ENCODE measurements at regions not wholly inside any gene's neighbourhood (a gene's known extent, or its start where the extent isn't known, plus 50 kb on each side); places are given as distances from the start of the nearest gene placed in this dataset.

DNA sequence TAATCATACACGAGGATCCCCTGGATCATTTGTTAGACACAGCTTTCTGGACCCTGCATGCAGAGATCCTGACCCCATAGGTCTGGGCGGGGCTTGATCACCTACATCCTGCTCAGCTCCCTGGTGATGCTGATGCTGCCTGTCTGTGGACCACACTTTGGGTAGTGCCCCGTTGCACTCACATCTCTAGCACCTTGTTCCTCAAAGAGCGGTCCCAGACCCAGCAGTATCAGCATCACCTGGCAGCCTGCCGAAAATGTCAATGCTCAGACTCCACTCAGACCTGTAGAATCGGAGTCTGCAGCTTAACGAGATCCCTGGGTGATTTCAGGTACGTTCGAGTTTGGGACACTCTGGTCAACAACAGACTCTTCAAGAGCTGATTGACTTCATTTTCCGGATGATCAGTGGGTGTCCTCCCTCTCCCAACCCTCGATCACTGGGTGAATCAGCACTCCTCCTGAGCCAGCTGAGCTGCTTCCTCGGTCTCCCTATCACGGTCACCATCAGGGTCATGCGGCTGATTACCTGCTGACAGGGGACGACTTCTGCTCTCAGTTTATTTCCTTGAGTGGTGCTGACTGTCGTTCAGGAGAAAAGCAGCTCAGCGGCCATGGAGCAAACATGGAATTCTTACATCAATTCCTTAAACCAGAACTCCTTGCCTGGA is 150.6 kb upstream of the RAB12 start:
- DNase-seq, result no peak

DNA sequence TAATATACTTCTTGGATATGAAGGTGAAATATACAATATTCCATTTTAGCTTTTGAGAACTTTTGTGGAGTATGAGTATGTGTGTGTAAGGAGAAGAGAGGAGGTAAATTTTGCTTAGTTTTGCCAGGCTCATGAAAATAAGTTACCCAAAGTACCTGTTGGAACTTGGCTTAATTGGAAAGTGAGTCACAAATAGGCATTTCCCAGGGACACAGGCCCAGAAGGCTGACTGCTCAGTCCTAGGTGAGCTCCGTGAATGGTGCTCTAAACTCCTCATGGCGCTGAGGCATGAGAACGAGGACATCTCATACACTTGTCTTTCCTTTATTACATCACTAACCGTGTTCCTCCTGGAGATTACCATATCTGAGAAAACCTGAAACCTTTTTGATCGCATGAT is 148.5 kb upstream of the RAB12 start:
- DNase-seq, result no peak

DNA sequence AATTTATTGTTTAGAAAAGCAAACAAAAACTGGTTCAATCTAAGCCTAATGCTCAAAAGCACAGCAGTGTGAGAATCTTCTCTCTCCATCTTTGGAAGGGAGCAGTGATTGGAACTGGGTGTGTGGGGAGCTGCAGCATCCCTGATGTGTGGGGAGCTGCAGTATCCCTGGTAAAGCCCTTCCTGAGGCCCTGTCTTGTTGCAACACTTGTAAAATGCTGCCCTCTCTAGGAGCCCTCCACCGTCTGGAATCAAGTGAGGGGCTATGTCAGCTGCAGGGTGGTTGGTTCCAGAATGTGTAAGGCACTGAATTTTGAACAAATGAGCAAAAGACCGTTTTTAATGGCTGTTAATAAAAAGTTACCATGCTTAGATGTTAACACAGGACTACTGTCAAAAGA is 147.7 kb upstream of the RAB12 start:
- no peak for DNase-seq

DNA sequence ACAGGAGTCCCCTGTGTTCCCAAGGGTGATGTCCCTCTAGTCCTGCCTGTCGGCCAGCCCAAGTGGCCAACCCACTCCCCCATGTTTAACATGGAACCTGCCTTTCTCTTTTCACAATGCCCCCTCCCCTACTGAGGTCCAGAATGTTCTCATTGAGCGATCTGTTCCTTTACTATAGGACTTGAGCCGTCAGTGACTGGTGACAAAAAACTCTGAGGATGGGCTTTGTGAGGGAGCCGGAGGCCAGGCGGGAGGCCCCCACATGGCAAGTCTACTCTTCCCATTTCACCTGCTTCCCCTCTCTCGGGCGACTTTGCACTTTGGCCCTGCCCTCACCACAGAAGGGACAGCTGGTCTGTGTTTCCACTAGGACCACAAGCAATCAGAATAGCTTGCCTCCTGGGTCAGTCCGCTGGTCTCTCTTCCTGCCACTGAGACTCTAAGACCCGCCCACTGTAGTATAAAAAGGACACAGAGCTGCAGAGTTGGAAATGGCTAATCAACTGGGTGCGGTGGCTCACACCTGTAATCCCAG is 146.5 kb upstream of the RAB12 start:
- no peak for DNase-seq

DNA sequence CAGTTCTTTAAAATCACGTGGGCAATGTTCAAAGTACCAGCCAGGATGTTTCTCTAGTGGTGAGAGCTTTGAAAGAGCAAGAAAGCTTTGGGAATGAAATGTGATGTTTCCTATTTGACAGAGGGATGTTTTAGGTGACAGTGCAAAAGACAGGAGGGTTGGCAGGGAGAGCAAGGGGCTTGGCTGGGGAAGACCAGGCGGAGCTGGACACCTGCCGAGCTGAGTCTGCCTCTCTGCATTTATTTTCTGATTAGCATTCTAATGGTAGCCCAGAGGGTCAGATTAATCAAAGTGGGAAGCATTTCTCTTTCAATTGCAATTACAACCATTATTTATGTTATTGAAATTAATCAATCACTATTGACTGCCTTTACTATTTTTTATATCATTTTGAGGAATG is 145.4 kb upstream of the RAB12 start:
- no peak for DNase-seq

DNA sequence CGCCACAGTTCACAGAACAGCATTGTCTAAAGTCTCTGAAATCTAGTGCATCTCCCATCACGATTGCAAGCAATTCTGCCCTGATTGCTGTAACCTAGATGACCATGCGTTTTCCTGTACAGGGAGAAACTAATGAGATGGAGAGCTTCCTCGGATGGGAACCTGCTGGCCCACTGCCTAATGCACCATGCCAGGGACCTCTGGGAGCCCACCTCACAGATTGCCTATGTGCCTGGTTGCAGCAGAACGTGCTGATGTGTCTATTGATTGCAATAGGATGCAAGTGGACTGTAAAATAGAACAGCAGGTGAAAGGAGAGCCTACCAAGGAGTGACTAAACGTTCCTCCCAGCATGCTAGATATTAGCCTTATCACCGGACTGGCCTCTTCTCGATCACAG is 141.0 kb upstream of the RAB12 start:
- DNase-seq, result no peak

DNA sequence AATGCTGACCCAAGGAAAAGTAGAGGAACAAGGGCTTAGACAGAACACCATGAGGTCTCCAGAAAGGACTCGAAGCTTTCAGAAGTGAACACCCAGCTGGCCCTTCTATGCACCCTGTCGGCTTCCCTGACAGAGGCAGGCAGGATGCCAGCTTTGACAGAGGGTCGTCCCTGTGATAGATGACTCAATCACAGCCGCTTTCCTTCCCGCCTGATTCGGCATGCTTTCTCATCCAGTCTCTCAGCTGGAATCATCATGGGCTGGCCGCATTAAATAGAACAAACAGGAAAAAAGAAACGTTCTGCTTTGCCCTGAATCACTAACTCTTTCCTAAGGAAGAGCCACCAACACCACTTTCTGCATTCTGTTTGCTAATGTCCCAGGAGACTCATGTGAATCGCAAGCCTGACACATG is 140.3 kb upstream of the RAB12 start:
- DNase-seq, result no peak

DNA sequence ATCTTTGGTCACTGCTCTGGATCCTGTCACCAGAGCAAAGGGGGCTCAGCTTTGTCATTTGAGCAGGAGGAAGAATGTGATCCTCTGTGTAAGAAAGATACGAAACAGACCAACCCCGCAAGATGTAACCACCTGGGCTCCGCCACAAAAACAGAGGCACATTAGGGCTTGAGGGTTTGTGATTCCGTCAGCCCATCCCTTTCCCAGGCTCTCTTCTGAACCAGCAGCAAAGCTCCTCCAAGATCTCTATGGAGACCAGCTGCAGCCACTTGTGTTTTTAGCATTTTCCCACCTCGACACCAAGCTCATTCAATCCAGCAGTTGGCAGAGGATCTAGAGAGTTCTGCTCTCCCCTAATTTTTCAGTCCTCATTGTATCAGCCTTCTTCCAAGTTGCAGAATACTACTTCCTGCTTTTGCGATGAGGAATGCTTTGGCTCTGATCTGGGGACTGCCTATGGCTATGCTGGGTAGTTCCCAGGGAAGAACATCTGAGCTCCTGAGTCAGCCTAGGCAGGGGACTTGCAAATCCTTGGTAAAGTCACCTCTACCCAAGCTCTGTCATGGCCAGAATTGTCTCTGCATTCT is 139.6 kb upstream of the RAB12 start:
- no peak for DNase-seq

DNA sequence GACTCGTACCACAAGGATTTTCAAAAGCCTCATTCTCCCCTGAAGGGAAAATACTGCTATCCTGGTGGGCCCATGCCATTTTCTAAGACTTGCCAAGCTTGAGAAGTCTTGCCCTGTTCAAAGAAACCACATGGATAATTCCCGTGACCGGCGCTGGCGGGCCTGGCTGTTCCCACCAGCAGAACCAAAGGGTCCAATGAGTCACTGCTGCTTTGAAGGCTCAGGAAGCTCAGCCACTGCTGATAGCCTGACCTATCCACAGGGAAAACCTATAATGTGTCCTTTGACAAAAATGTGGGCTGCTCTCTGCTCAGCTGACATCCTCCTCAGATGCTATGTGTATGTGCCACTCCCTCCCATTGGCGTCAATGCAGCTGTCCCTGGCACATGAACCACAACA is 137.9 kb upstream of the RAB12 start:
- no peak for DNase-seq

DNA sequence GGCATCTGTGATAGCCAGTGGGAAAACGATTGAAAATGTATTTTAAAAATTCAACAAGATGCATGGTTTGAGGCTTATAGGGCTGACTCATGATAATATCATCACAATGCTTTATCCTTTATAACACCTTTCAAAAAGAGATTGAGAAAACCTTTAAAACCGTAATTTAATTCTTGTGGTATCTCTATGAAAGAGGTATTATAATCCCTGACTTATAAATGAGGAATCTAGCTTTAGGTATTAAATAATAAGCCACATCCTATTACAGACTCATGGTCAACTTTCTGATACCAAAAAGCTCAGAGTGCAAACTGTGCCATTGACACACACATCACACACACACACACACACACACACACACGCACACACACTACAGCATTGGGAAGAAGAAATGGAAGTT is 134.6 kb upstream of the RAB12 start:
- DNase-seq, result no peak

DNA sequence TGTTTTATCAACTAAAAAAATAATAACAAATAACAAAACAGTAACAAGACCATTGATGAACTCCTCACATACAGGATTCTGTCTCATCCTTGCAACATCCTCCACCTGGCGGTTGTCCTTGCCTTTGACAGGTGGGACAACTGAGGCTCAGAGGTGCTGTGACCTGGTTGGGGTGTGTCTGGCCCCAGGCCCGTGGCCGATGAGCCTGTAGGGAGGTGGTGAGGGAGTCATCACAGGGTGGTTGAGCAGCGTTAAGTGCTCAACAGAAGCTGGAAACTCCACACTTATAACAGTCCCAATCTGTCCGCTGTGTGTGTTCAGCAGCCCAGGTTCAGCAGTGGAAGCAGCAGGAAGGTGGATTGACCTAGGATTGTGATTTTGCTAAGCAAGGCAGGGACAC is 131.6 kb upstream of the RAB12 start:
- DNase-seq, result no peak

DNA sequence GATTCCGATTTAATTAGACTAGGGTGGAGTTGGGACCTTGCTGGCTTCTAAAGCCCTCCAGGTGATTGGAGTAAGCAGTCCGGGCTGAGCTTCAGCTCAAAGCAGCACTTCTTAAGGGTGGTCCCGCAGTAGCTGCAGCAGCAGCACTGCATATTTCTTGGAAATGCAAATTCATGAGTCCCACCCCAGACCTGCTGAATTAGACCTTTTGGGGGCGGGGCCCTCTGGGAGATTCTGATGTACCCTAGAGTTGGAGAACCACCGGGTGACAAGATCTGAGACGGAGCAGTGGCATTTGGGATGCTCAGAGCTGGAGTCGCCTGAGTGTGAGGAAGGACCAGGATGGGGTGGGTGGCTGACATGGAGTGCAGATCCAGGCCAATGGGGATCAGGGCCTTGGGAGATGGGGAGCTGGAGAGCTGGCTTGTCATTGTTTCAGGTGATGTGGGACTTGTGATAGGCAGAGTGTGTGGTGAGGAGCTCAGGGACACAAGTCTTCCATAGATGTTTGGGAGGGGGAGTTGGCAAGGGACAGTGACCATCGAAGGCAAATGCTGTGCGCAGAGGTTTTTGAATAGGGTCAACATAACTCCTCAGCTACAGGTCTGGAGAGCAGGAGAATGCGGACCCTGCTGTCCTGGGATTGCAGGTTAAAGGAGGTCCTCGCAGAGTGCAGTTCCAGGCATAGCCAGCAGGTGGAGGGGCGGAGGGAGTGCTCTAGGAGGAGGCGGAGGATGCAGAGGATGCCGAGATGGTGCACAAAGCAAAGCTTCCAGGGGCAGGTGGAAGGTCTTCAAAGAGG is 130.9 kb upstream of the RAB12 start:
- DNase-seq, result peak; percentile 79

DNA sequence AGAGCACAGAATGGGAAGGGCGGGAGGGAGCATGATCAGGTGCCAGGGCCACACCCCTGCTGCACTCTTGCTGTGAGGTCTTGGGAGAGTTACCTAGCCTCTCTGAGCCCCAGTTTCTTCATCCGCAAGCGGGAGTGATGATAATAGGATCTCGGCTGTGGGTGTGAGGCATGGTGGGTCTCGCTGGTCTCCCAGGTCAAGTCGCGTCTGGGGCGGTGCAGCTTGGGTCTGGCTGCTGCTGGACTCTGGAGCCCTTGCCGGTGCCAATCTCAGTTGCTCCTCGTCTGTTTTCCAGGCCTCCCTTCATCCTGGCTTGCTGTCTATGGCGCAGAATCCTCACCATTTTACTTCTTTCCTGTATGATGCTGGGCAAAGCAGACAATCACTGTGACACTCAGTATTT is 130.3 kb upstream of the RAB12 start:
- DNase-seq, result no peak

DNA sequence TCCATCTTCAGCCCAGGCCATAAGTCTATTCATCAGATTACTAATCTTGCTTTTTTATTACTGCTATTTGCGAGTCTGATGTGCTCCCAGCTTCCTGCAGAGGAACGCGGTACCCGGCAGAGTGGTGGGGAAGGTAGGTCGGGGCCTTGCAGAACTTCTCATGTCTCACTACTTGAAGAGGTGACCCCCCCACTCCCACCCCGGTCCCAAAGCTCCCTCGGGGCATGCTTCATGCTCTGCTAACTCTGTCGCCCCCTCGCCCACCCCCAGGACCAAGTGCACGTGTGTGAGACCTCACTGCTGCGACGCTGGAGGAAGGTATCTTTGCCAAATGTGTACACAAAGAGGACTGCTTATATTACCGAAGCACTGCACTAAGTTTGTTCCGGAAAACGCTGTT is 129.4 kb upstream of the RAB12 start:
- no peak for DNase-seq

DNA sequence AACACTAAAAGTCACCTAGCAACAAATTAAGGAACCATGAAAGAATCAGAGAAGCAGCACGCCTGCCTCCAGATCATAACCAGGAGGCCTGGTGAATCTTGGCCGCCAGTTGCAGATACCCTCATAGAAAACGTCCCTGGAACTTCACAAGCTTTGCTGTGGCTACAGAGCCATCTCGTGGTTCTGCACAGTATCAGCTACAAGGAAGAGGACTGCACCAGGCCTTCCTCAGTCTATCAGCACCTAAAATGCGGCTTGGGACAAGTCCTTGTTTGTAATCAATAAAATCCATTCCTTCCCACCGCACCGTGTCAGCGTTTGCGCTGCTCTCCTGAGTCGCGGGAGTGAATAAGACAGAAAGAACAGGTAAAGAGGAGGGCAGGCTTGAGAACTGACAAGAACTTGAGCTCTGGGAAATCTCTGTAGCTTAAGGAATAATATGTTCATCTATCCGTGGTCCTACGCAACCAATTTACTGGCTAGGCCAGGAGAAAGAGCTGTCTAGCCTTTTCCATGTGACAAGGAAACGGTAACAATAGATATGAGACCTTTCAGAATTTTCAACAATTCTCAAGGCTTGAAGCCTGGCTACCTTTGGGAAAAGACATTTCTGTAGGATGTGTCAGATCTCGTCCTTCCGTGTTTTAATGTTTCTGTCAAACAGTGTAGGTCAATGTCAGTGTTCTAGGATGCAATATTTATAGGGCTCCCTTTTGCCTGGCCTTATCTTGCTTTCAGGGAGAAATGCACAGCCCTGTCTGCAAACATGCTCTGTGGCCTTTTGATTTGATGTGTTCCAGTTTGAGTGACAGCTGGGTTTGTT is 128.5 kb upstream of the RAB12 start:
- peak; percentile 55 for DNase-seq

DNA sequence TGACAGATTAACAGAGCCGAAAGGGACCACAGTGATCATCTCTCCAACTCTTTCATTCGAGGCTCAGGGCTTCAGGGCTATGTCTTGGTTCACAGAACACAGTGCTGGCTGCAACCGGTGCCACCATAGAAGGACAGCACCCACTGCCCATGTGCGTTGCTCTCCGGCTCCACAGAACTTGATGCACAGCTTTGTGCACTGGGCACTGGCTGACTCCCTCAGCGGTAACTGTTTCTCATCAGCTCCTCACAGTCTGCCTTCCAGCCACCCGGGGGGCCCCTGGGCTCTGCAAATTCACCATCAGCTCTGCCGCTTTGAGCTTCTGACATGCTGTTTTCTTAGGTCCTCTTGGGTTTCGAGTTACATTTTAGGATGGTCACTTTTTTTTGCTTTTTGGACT is 124.3 kb upstream of the RAB12 start:
- DNase-seq, result no peak

DNA sequence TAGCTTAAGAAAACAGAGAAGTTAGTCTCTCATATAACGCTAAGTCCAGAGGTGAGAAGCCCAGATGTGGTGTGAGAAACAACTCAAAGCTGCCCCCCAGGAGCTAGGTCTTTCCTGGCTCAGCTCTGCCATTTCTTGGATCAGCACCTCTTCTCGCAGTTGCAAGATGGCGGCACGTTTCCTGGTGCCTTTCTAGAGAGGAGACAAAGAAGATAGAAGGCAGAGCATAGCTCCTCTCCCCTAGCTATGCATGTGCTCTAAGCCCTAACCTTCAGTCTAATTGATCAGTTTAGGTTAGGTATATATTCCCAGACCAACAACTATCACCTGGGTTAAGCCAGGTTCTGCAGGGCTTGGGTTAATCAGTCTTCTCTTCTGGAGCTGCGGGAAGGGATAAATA is 119.5 kb upstream of the RAB12 start:
- DNase-seq, result no peak

DNA sequence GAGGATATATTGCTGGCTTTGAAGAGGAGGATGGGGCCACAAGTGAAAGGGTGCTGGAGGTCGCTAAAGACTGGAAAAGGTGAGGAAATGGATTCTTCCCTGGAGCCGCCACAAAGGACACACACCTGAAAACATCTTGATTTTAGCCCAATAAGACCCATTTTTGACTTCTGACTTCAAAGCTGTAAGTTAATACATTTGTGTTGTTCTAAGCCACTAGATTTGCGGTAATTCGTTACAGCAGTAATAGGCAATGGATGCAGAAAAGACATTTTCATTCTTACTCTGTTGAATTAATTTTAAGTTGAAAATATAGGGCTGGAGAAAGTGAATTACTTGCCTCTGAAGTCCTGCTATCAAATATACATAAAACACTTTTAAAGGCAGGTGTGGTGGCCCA is 117.7 kb upstream of the RAB12 start:
- no peak for DNase-seq

DNA sequence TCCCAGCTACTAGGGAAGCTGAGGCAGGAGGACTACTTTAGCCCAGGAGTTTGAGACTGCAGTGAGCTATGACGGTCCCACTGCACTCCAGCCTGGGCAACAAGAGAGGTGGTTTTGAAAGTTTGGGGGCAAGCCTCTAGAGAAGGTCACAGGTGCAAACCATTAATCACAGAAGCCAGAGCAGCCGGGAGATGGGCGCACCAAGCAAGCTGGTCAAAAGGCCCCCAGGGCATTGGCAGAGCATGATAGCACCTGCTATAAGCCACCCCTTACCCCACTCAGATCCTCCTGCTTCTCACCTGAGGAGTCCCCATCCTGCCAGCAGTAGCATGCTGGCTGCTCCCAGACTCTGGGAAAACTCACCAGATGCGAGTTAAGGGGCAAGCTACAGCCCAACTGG is 116.1 kb upstream of the RAB12 start:
- no peak for DNase-seq

DNA sequence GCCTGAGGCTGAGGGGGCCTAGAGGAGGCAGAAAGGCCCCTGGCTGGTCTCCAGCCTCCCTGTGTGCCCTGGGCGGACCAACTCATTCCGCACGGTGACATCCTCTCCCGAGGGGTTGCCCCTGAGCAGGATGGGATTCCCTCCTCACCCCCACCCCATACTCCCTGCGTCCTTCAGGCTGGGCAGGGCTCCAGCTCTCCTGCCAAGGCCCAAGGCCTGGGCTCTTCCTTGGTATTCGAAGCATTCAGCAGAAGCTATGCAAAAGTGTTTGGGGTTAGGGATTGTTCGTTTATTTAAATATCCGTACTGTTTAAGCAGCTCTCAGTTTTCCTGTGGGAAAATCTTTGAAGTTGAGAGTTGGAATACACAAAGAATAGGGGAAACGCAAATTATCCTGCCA is 113.1 kb upstream of the RAB12 start:
- no peak for DNase-seq

DNA sequence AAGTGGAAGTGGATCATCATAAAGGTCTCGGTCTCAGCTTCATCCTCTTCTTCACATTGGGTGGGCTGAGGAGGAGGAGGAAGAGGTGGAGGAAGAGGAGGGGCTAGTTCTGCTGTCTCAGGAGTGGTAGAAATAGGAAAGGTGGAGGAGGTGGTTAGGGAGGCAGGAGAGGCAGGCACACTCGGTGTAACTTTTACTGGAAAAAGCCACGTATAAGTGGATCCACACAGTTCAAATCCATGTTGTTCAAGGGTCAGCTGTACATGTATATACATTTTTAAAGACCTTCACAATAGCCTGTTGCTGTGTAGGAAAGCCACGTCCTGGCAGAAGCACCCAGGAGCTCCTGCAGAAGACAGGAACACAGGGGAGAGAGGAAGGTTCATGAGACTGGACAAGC is 110.3 kb upstream of the RAB12 start:
- no peak for DNase-seq

DNA sequence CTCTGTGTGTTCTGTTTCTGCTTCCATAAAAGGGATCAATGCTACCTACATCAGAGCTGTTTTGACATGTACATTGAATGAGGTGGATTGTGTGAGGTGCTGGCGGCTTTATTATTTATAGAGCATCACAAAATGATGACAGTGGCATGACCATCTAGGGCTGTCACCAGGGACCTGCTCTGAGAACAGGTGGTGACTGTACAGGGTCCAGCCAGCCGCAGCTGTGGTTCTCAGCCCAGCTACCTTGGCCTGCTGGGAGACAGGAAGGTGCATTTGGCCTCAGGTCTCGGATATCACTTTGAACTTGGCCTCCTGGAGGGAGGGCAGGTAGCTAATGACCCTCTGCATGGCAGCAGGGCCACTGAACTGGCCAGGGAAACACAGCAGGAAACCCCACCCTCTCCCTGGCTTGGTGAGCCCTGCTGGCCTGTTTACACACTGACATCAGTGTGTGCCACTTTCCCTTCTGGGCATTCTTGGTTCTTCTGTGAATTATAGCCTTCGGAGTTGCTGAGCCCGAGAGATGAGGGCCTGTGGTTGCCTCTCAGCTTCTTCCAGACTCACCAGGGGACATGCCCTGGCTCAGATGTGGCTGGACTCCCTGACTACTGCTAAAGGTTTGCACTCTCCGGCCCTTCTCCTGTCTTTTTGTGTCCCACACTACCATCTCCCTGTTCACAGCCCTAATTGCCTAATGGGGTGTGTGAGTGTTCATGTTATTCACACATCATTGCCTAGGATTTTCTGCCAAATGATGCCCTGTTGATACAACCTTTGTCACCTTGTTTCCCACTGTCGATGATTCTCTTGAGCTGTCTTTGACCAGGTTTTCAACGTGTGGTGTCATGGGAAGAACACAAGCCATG is 109.2 kb upstream of the RAB12 start:
- no peak for DNase-seq
